Smooth muscle cell (in vitro differentiated cells): ENCODE measurements at regions not wholly inside any gene's neighbourhood (a gene's known extent, or its start where the extent isn't known, plus 50 kb on each side); places are given as distances from the start of the nearest gene placed in this dataset.
A peak's percentile ranks its signal among the peaks of the same experiment; 100 is the strongest.

Source experiments
- DNase-seq: peaks from one replicate; lab custom pipeline; 2025; ENCODE audit not compliant: unreplicated experiment; lab: John Stamatoyannopoulos, UW
- H2AFZ ChIP-seq: fragments of 200-600 bp; sonication (generic); 2 replicates; pipeline ENCODE4 v1.6.0; 2016; ENCODE audit warnings: antibody characterized with exemption, low read depth, mild to moderate bottlenecking
- H3F3A ChIP-seq: fragments of 200-600 bp; sonication (generic); 2 replicates; pipeline ENCODE4 v1.6.0; 2017; ENCODE audit warnings: antibody characterized with exemption, low read depth
- H3K27ac ChIP-seq: fragments of 200-600 bp; sonication (generic); 2 replicates; pipeline ENCODE4 v1.5.1; 2016; ENCODE audit warnings: low read depth, mild to moderate bottlenecking
- H3K27me3 ChIP-seq: fragments of 200-600 bp; sonication (generic); 2 replicates; pipeline ENCODE4 v1.6.1; 2016; ENCODE audit warnings: low read depth, mild to moderate bottlenecking
- H3K36me3 ChIP-seq: fragments of 200-600 bp; sonication (generic); 2 replicates; pipeline ENCODE4 v1.5.1; 2016; ENCODE audit warnings: low read depth
- H3K4me1 ChIP-seq: fragments of 200-600 bp; sonication (generic); 2 replicates; pipeline ENCODE4 v1.5.1; 2016; ENCODE audit warnings: low read depth
- H3K4me2 ChIP-seq: fragments of 200-600 bp; sonication (generic); 2 replicates; pipeline ENCODE4 v1.6.0; 2016; ENCODE audit warnings: mild to moderate bottlenecking
- H3K4me3 ChIP-seq: fragments of 200-600 bp; sonication (generic); 2 replicates; pipeline ENCODE4 v1.5.1; 2016; ENCODE audit warnings: mild to moderate bottlenecking
- H3K79me2 ChIP-seq: fragments of 200-600 bp; sonication (generic); 2 replicates; pipeline ENCODE4 v1.6.0; 2016; ENCODE audit warnings: low read depth, mild to moderate bottlenecking
- H3K9ac ChIP-seq: fragments of 200-600 bp; sonication (generic); 2 replicates; pipeline ENCODE4 v1.6.0; 2016; ENCODE audit warnings: low read depth
- H3K9me3 ChIP-seq: fragments of 200-600 bp; sonication (generic); replicated peaks from 2 replicates; pipeline ENCODE4 v1.5.1; 2016; ENCODE audit warnings: low read depth
- H4K20me1 ChIP-seq: fragments of 200-600 bp; sonication (generic); 2 replicates; pipeline ENCODE4 v1.6.0; 2016; ENCODE audit warnings: low read depth
- WGBS: methylation state at CpG from one replicate; pipeline ENCODE4 v1.1.7; 2016; ENCODE audit warnings: low lambda C conversion rate; 5-methylcytosine and 5-hydroxymethylcytosine counted together
- TF ChIP-seq, protein P1 (sequence below): fragments of 200-600 bp; sonication (generic); IDR thresholded peaks from 2 replicates; pipeline ENCODE4 v1.5.1; 2017; ENCODE audit warnings: borderline replicate concordance, mild to moderate bottlenecking, antibody characterized with exemption; ENCODE audit not compliant: insufficient read depth, poor library complexity, severe bottlenecking

DNA sequence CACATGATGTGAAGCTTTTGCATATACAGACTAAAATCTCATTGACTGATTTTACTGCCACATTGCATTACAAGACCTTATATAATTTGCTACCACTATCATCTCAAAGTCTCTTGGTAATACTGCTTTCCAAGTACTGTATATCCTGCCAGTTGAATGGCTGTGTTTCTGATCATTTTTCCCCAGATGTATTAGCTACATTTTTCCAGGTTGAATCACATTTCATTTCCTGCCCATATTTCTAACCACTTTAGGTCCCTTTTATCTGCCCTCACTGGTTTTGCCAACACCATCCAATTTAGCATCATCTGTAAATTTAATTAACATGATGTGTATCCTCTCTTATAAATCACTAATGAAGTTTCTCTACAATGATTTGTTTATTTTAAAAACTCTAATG, 365.7 kb upstream of the PMFBP1 start:
- Histone ChIP-seq H3K4me1 (peaks cover 2% of the 10 kb centered on the region), H3K4me3 (no peak overlapping the region), H3K9ac (no peak overlapping the region), H2AFZ (peak overlapping the region; percentile 22), H3K9me3 (no peaks in the 10 kb centered on the region), H4K20me1 (no peaks in the 10 kb centered on the region), H3K27ac (no peak overlapping the region), H3K4me2 (no peak overlapping the region), H3K79me2 (no peaks in the 10 kb centered on the region), H3K27me3 (no peaks in the 10 kb centered on the region), H3F3A (no peaks in the 10 kb centered on the region), H3K36me3 (no peaks in the 10 kb centered on the region)
- TF ChIP-seq, protein P1, sequence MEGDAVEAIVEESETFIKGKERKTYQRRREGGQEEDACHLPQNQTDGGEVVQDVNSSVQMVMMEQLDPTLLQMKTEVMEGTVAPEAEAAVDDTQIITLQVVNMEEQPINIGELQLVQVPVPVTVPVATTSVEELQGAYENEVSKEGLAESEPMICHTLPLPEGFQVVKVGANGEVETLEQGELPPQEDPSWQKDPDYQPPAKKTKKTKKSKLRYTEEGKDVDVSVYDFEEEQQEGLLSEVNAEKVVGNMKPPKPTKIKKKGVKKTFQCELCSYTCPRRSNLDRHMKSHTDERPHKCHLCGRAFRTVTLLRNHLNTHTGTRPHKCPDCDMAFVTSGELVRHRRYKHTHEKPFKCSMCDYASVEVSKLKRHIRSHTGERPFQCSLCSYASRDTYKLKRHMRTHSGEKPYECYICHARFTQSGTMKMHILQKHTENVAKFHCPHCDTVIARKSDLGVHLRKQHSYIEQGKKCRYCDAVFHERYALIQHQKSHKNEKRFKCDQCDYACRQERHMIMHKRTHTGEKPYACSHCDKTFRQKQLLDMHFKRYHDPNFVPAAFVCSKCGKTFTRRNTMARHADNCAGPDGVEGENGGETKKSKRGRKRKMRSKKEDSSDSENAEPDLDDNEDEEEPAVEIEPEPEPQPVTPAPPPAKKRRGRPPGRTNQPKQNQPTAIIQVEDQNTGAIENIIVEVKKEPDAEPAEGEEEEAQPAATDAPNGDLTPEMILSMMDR, result no peak
- no peak for DNase-seq

DNA sequence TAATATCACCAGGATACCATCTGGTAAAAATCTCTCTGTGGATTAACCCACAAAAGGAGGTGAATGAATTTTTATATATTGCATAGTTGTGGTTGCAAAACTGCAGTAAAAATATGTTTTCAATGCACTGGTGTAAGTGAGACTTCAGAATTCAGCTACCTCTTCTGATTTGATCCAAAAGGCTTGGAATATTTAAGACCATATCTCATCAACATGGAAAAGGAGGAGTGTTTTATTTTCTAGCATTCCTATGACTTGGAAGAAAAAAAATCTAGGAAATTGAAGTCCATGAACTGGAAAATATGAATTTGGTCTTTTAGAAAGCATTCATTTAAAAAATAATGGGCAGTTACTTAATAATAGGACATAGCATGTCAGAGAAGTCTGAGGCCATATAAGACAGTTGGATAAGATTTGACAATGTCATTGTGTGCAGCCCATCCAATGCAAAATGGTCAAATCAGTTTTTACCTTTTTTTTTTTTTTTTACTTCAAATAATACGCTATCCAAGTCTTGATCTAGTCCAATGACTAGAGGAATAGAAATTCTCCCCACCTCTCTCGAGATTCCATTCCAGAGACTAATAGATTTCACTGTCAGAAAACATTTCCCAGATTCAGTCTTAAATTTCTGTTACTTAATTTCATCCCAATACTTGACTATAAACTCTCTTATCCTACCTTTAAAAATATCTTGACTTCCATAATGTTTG, 364.9 kb upstream of the PMFBP1 start:
- Histone ChIP-seq H2AFZ (no peak overlapping the region), H3K9ac (no peak overlapping the region), H3K27me3 (no peaks in the 10 kb centered on the region), H3K36me3 (no peaks in the 10 kb centered on the region), H4K20me1 (no peaks in the 10 kb centered on the region), H3K4me2 (no peak overlapping the region), H3K27ac (no peak overlapping the region), H3K9me3 (no peaks in the 10 kb centered on the region), H3F3A (no peaks in the 10 kb centered on the region), H3K79me2 (no peaks in the 10 kb centered on the region), H3K4me3 (no peak overlapping the region), H3K4me1 (no peaks in the 10 kb centered on the region)
- WGBS, result 98% methylated on average over 2 of the region's 2 CpGs
- DNase-seq, result no peak
- TF ChIP-seq, protein P1, result no peak

DNA sequence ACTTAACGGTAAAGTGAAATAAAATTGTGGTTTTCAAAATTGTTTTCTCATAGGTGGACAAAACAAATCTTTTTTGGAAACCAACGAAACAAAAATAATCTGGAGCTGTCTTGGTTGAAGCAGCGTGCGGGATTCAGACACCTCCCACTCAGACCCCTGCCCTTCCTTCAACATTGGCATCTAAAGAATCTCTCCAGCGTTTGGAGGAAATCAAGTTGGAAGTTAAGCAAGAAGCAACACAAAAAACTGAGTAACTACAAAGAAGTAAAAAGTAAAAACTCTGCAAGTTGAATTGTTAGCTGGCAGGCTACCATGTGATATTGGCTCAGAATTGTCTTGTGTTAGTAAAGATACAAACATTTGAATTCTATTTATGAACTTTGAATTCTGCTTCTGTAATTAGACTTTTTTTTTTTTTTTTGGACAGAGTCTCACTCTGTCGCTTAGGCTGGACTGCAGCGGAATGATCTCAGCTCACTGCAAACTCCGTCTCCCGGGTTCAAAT, 361.0 kb upstream of the PMFBP1 start:
- H3K36me3 ChIP-seq, result no peaks in the 10 kb centered on the region
- no peaks in the 10 kb centered on the region for H3K27me3 ChIP-seq
- H3K9me3 ChIP-seq, result no peaks in the 10 kb centered on the region
- no peak overlapping the region for H2AFZ ChIP-seq
- no peak overlapping the region for H3K4me3 ChIP-seq
- no peaks in the 10 kb centered on the region for H3K79me2 ChIP-seq
- H4K20me1 ChIP-seq, result no peaks in the 10 kb centered on the region
- no peak for DNase-seq
- 82% methylated on average over 9 of the region's 9 CpGs for WGBS
- H3K27ac ChIP-seq, result no peak overlapping the region
- H3K9ac ChIP-seq, result no peak overlapping the region
- H3K4me1 ChIP-seq, result no peaks in the 10 kb centered on the region
- H3F3A ChIP-seq, result no peaks in the 10 kb centered on the region
- TF ChIP-seq, protein P1, result no peak
- H3K4me2 ChIP-seq, result no peak overlapping the region

DNA sequence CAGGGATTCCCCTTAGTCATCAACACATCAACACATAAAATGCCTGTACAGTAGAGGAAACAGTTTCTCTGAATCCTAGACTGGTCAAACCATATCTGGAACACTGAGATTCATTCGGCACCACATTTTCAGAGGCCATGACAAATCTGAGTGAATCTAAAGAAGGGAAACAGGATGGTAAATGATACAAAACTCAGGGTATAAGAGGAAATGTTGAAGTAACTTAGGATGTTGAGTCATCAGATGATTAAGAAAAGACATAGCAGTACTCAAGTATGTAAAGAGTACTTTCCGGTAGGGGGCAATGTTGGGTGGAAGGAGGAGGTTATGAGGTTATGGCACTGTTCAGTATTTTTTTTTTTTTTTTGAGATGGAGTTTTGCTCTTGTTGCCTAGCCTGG, 358.5 kb upstream of the PMFBP1 start:
- no peak overlapping the region for H3K27ac ChIP-seq
- TF ChIP-seq, protein P1, result no peak
- H4K20me1 ChIP-seq, result no peaks in the 10 kb centered on the region
- DNase-seq, result no peak
- H3K27me3 ChIP-seq, result no peaks in the 10 kb centered on the region
- H3K9ac ChIP-seq, result no peak overlapping the region
- no peaks in the 10 kb centered on the region for H3K9me3 ChIP-seq
- no peaks in the 10 kb centered on the region for H3F3A ChIP-seq
- no peak overlapping the region for H2AFZ ChIP-seq
- no peaks in the 10 kb centered on the region for H3K36me3 ChIP-seq
- WGBS, result 94% methylated on average over 2 of the region's 2 CpGs
- no peak overlapping the region for H3K4me3 ChIP-seq
- H3K4me1 ChIP-seq, result no peaks in the 10 kb centered on the region
- H3K79me2 ChIP-seq, result no peaks in the 10 kb centered on the region
- H3K4me2 ChIP-seq, result no peak overlapping the region
